ENCODE measurements at regions not wholly inside any gene's neighbourhood (a gene's known extent, or its start where the extent isn't known, plus 50 kb on each side); places are given as distances from the start of the nearest gene placed in this dataset.

- ATAC-seq (no peak), DNase-seq (ENCODE audit: low spot score) (no peak), FAIRE-seq (no peak)
- intact Hi-C loops (cut with micrococcal nuclease; ENCODE audit: unreplicated experiment), result no loop called here
- no peak overlapping the region for H3K27ac ChIP-seq (ENCODE audit: extremely low read length, insufficient read depth, low read length)
- 0% methylated on average over 1 of the region's 4 CpGs for WGBS (ENCODE audit: low lambda C conversion rate)
- H3K9me3 ChIP-seq (ENCODE audit: low read length), result peaks cover 81% of the 10 kb centered on the region
- H3K9ac ChIP-seq (ENCODE audit: insufficient read depth, low read depth, low read length), result no peak overlapping the region
- H4K20me1 ChIP-seq (ENCODE audit: insufficient read depth, low read length), result no peaks in the 10 kb centered on the region
- BruUV-seq (replicated peaks), result no TSS peak
- H3K4me1 ChIP-seq (ENCODE audit: insufficient read depth, low read length), result no peaks in the 10 kb centered on the region
- H2AFZ ChIP-seq (ENCODE audit: low read length), result no peak overlapping the region
- ChIA-PET CTCF (ENCODE audit: low intra/inter-chr PET ratio, low total read pairs) (no interaction called here), POLR2A (no interaction called here)
- no peaks in the 10 kb centered on the region for H3K36me3 ChIP-seq (replicated peaks in 1 of 2; ENCODE audit: control insufficient read depth in 1 of 2, insufficient read depth in 2 of 2, low read length in 2 of 2)
- in situ Hi-C loops (cut with HindIII; ENCODE audit: extremely low pct_ligation_motif_present, low pct_unique_long_range_greater_than_20kb), result no loop called here
- H3K79me2 ChIP-seq (ENCODE audit: insufficient read depth, low read length), result no peaks in the 10 kb centered on the region
- no peak overlapping the region for H3K4me3 ChIP-seq (replicated peaks in 1 of 3; ENCODE audit: insufficient read depth in 1 of 3, low read depth in 2 of 3, low read length in 3 of 3)
- no peak overlapping the region for H3K4me2 ChIP-seq (ENCODE audit: low read depth, low read length)
- no peaks in the 10 kb centered on the region for H3K27me3 ChIP-seq (ENCODE audit: control insufficient read depth in 1 of 2, insufficient read depth in 2 of 2, low read length in 2 of 2)
- TF ChIP-seq ZNF563 (CRISPR knock-in tag; IDR thresholded peaks at IDR 0.05), result no peak
- no peak for TF ChIP-seq NCOA5 (CRISPR knock-in tag; IDR thresholded peaks at IDR 0.05)
- TF ChIP-seq CREM (IDR thresholded peaks at IDR 0.05), result no peak
- TF ChIP-seq CREM (CRISPR knock-in tag; IDR thresholded peaks at IDR 0.05), result no peak
- TF ChIP-seq REST (IDR thresholded peaks at IDR 0.05; ENCODE audit: borderline replicate concordance in 1 of 2, low read depth in 1 of 2, low read length in 2 of 2), result no peak
- no peak for TF ChIP-seq UBTF (CRISPR knock-in tag; IDR thresholded peaks at IDR 0.05)
- no peak for TF ChIP-seq NFAT5 (CRISPR knock-in tag; IDR thresholded peaks at IDR 0.05)
- no peak for TF ChIP-seq ZNF740 (CRISPR knock-in tag; IDR thresholded peaks at IDR 0.05)
- TF ChIP-seq MED8 (CRISPR knock-in tag; IDR thresholded peaks at IDR 0.05; ENCODE audit: insufficient replicate concordance), result no peak
- TF ChIP-seq ZNF296 (CRISPR knock-in tag; conservative IDR thresholded peaks at IDR 0.05), result no peak
- no peak for TF ChIP-seq ZNF33B (CRISPR knock-in tag; IDR thresholded peaks at IDR 0.05)
- no peak for TF ChIP-seq TRIM22 (IDR thresholded peaks at IDR 0.05)
- TF ChIP-seq REL (CRISPR knock-in tag; conservative IDR thresholded peaks at IDR 0.05), result no peak
These were observed 237.5 kb downstream of the C6orf118 start for GRCh38 chr6:165071906-165072305.

Measured in HepG2 (cell line).